CD4-positive, alpha-beta T cell treated with Interleukin-17A for 4 hours (primary cell): ENCODE measurements at regions not wholly inside any gene's neighbourhood (a gene's known extent, or its start where the extent isn't known, plus 50 kb on each side); places are given as distances from the start of the nearest gene placed in this dataset.
A peak's percentile ranks its signal among the peaks of the same experiment; 100 is the strongest.

Experiments used
- DNase-seq: peaks from one replicate; pipeline ENCODE4 v3.0.0-alpha.2; 2020; ENCODE audit warnings: mixed read lengths

DNA sequence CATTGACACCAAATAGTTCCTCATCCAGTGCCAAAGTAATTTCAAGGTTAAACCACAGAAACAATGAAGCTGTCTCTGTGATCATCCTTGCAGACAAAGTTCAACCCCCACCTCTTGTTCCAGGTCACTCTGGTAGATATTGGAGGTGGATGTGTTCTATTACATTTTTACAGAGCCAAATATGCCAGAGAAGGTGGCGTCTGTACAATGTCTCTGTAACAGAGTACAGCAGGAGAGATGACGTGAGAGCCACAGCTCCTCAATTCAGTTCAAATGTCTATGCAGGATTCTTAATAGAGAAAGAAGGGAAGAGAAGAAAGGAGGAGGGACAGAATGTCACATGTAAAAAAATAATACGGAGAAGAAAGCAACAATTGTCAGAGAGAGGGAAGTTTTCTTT, 268.3 kb upstream of the OR4E1 start:
- no peak for DNase-seq

DNA sequence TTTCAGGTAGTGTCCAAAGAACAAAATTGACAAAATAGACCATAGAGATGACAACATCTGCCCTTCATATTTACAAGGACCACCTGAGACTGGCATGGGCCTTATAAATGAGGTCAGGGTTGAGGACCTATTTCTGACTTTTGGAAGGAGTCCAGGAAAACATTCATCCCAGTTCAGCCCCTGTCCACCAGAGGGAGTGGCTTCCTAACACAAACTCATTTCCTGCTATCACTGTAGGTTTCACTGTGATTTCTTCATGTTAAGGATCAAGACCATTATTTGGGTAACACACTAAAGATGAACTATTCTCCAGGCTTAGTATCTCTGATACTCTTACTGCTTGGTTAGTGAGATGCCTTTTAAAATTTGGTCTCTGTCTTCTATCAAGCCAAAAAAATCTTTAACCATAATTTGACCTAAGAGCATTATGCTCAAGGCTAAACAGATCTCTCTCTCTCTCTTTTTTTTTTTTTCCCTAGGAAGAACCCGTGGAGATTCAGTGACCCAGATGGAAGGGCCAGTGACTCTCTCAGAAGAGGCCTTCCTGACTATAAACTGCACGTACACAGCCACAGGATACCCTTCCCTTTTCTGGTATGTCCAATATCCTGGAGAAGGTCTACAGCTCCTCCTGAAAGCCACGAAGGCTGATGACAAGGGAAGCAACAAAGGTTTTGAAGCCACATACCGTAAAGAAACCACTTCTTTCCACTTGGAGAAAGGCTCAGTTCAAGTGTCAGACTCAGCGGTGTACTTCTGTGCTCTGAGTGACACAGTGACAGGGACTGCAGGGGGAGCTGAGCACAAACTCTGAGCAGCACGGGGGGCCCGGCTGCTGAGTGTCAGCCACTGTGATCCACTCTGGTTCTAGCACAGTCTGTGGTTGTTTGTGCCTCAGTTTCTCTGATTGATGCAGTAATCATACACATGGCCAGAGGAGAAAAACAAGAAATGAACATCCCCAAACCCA, 267.6 kb upstream of the OR4E1 start:
- peak; percentile 59 for DNase-seq

DNA sequence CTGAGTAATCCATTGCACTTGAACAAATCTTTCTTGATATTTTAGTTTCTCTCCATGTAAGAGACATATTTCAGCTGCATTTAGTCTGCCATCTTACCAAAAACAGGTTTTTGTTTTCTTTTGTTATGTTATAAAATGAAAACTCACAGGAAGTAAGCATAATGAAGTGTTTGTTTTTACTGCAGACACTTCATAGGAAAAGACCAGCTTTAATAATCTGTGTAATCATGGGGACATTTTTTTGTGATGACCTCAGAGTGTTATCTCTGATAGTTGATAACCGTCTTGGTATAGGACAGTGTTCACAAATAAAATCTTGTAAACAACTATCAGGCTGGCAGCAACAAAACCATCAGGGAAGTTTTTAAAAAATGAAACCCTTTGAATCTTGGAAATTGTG, 266.2 kb upstream of the OR4E1 start:
- no peak for DNase-seq

GRCh38 chr14:21937996-21938395, 264.4 kb upstream of the OR4E1 start:
- DNase-seq: no peak

- DNase-seq: peak; percentile 19
These were observed 260.1 kb upstream of the OR4E1 start for GRCh38 chr14:21933681-21934080.

GRCh38 chr14:21924479-21924878, 250.9 kb upstream of the OR4E1 start:
- peak; percentile 75 for DNase-seq

DNA sequence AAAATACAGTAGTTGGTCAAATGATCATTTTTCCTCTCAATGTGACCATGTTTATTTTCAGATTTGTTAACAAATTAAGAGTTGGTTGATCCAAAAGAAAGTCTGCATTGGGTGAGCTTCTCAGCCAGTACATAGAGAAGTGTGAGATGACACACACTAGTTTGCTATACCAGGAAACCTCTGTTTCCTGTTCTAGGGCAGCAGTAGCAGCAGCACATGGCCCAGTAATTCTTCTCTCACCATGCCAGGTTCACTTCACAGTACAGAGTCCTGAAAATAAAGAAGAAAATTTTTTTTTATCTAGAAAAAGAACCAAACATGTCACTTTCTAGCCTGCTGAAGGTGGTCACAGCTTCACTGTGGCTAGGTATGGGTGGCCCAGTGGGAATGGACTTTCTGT, 250.2 kb upstream of the OR4E1 start:
- DNase-seq: peak; percentile 54

DNA sequence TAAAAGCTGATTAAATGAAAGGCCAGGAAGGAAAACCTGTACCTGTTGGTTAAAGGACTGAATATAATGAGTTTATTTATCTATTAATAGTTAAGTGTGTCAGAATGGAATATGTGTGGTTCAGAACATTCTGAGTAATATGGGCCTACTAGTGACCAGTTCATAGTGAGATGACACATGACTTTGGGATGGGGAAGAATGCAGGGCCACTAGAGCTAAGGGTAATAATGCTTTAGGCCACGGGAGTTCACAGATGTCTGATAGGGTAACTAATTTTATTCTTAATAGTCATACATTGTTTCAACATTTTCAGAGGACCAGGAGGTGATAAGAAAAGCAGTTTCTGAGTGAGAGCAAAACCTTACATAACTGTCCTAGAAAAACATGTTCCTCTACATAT, 247.8 kb upstream of the OR4E1 start:
- no peak for DNase-seq

DNA sequence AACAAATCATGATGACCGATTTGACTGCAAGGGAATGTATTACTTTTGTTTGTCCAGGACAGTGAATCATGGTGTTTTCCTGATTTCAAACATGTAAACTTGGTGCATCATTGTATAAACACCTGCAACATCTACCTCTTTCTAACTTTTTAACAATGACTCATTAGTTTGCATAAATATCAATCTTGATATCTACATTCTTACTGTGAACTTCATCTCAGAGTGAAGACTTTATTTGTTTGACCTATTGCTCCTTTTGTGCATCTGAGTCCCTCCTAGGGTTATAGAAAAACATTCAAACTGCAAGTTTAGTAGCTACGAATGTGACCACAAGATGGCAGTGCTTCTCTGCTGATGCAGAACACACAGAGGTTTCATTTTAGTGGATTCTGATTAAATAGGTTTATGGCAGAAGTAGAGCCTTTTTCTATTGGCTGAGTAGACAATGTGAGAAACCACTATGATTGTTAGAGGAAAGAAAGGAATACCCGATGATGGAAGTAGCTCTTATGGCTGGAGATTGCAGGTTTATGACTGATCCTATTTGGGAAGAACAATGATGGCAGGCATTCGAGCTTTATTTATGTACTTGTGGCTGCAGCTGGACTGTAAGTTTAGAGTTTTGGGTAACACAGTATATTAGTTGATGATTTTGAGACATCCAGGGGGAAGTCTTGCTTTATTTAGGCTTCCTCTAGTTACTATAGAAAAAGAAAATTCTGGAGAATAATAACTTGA, 244.2 kb upstream of the OR4E1 start:
- peak; percentile 76 for DNase-seq

DNA sequence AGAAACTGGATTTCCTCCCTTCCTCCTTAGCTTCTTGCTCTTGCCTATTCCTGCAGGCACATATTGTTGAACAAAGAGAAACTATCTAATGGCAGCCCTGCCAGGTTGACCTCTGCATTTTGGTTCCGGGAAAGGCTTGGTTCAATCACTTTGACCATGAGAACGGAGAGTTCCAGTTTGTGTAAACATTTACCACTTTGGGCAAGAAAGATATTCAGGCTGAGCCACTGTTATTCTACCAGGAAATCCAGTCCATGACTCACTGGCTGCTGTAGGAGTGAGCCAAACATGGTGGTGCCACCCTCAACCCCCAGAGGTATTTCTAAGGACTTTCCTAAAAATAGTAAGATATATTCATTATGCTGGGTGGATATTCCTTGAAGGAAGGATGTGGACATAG, 242.2 kb upstream of the OR4E1 start:
- peak; percentile 28 for DNase-seq

DNA sequence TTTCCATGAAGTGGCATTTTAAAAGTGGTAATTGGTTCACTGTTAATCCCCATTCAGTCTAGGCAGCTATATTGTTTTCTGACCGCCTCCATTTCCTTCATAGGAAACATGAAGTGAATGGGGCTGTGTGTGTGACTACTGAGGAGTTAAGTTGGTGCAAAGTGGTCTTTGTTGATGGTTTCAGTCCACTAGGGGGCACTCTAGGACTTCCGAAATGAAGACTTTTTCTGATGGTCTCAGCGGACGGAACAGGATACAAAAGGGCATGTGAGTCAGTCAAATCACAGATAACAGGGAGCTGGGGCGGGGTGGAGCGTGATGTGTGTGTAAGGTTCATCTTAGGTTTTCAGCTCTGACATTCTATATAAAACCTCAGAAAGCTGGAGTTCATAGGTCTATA, 240.1 kb upstream of the OR4E1 start:
- DNase-seq: peak; percentile 87

GRCh38 chr14:21912367-21912766, 238.7 kb upstream of the OR4E1 start:
- DNase-seq: no peak

GRCh38 chr14:21911877-21912276, 238.3 kb upstream of the OR4E1 start:
- DNase-seq: no peak

- no peak for DNase-seq
These were observed 236.6 kb upstream of the OR4E1 start for GRCh38 chr14:21910260-21910659.

GRCh38 chr14:21902561-21903181, 229.1 kb upstream of the OR4E1 start:
- DNase-seq: peak; percentile 41

- peak; percentile 16 for DNase-seq
These were observed 221.2 kb upstream of the OR4E1 start for GRCh38 chr14:21894898-21895194.

DNA sequence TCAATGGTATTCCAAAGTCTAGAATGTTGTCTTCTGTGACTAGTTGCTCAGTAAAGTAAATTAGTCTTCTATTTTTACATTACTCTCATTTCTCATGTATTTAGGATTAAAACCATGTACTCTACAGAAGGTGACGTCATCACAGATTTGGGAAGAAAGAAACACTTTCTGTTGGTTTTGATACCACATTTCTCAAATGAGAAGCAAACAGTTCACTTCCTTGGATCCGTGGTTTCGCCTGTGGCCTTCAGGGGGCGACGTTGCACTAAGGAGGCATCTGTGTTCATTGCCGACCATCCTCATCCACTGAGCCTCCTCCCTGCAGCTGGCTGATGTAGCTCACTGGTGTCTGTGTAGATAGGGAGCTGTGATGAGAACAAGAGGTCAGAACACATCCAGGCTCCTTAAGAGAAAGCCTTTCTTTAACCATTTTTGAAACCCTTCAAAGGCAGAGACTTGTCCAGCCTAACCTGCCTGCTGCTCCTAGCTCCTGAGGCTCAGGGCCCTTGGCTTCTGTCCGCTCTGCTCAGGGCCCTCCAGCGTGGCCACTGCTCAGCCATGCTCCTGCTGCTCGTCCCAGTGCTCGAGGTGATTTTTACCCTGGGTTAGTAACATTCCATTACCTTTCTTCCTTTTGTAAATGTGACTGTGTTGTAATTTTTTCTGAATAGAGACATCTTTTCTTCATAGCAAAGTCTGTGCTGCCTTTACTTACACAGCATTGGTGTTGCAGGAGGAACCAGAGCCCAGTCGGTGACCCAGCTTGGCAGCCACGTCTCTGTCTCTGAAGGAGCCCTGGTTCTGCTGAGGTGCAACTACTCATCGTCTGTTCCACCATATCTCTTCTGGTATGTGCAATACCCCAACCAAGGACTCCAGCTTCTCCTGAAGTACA, 220.6 kb upstream of the OR4E1 start:
- peak; percentile 67 for DNase-seq

GRCh38 chr14:21891921-21892320, 218.3 kb upstream of the OR4E1 start:
- DNase-seq: no peak

DNA sequence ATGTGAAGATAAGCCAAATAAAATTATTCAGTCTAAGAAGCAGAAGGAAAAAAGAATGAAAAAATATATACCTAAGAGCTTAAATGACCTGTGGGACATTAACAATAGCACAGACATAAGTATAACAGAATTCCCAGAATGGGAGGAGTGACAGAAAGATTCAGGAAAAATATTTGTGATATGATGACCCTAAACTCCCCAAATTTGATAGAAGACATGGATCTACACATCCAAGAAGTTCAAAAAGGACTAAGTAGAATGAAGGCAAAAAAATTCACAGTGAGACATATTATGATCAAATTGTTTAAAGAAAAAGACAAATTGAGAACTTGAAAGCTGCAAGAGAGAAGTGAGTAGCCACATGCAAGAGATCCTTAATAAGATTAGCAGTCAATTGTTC, 211.4 kb upstream of the OR4E1 start:
- no peak for DNase-seq

GRCh38 chr14:21882226-21882625, 208.6 kb upstream of the OR4E1 start:
- DNase-seq: no peak

DNA sequence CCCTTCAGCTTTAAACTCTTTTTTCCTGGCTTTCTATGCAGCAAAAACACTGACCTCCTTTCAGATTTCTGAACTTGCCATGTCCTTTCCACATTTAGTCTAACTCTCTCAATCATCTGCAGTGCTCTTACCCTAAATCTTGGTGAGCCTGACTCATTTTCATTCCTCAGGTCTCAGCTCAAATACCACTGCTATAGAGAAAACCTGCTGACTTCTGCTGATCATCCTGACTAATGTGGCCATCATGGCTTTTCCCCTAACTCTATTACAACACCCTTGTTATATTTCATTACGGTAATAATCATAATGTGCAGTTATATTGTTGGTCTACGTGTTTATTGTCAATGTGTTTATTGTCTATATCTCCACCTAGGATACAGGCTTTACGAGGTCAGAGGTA, 207.3 kb upstream of the OR4E1 start:
- no peak for DNase-seq

DNA sequence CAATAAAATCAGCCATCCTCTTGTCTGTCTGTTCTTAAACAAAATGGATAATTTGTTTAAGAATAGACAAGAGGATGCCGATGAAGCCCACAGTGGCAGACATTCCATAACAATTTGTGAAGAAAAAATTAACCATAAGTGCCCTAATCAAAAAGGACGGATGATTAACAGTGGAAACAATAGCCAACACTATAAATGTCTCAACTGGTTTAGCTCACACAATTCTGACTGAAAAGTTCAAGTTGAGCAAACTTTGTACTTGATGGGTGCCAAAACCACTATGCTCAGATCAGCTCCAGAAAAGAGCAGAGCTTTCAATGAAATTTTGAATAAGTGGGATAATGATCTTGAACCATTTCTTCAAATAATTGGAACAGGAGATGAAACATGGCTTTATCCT, 202.2 kb upstream of the OR4E1 start:
- DNase-seq: no peak

- DNase-seq: peak; percentile 24
These were observed 201.3 kb upstream of the OR4E1 start for GRCh38 chr14:21874946-21875345.
